ENCODE measurements at regions not wholly inside any gene's neighbourhood (a gene's known extent, or its start where the extent isn't known, plus 50 kb on each side); places are given as distances from the start of the nearest gene placed in this dataset.

DNA sequence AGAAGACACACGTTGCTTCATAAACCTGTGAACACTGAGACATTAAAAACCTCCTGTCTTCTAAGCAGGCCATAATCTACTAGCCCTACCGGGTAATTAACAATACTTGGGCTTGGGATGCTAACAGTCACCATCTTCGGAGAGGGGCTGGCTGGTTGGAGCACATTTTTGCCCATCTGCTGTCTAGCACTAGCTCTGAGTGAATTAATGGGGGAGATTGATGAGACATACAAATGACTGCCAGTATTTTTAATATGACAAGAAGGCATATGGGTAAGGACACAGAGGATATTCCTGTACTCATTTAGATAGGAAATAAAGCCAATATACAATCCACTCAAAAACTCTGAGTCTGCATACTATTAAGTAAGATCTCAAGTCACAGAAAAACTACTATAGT, 651.6 kb upstream of the SOX11 start:
- no TSS peak for BruUV-seq (replicated peaks)
- no peak overlapping the region for H3K4me2 ChIP-seq (ENCODE audit: low read length)
- no peaks in the 10 kb centered on the region for H3K27me3 ChIP-seq (ENCODE audit: insufficient read depth, low read length)
- no peaks in the 10 kb centered on the region for H3K4me1 ChIP-seq (ENCODE audit: control insufficient read depth in 1 of 2, insufficient read depth in 2 of 2, low read length in 2 of 2)
- ChIA-PET CTCF (no interaction called here), RAD21 (ENCODE audit: low non-redundant PET in 1 of 2, low total read pairs in 2 of 2, uncharacterized antibody in 2 of 2, unreplicated experiment in 2 of 2) (no interaction called here), POLR2A (no interaction called here)
- H3K4me3 ChIP-seq (replicated peaks in 1 of 2; ENCODE audit: low read depth in 1 of 2, low read length in 2 of 2) = no peak overlapping the region
- H3K36me3 ChIP-seq (ENCODE audit: control insufficient read depth in 1 of 2, insufficient read depth in 2 of 2, low read length in 2 of 2) = no peaks in the 10 kb centered on the region
- intact Hi-C loops (cut with micrococcal nuclease) = loop anchor here (10.0 kb wide), 1 partner anchor 756 kb away; no protein-coding TSS in a partner anchor
- no peak for DNase-seq (ENCODE audit: low read depth, low spot score)
- no peak overlapping the region for H3K27ac ChIP-seq (ENCODE audit: low read depth, low read length)
- H4K20me1 ChIP-seq (ENCODE audit: insufficient read depth) = no peaks in the 10 kb centered on the region
- H3K9ac ChIP-seq (ENCODE audit: low read length) = no peak overlapping the region
- TF ChIP-seq CBX3 (IDR thresholded peaks at IDR 0.05; ENCODE audit: low read depth) (no peak), EGR1 (IDR thresholded peaks at IDR 0.05; ENCODE audit: low read depth) (no peak), CEBPB (IDR thresholded peaks at IDR 0.05; ENCODE audit: low read depth) (no peak), JUND (IDR thresholded peaks at IDR 0.05) (no peak), ZFX (IDR thresholded peaks at IDR 0.05) (no peak), ELF1 (IDR thresholded peaks at IDR 0.05; ENCODE audit: borderline replicate concordance, low read depth) (no peak), EZH2phosphoT487 (IDR thresholded peaks at IDR 0.05; ENCODE audit: borderline replicate concordance) (no peak), RAD21 (IDR thresholded peaks at IDR 0.05; ENCODE audit: low read depth) (no peak), SRF (IDR thresholded peaks at IDR 0.05; ENCODE audit: low read depth) (no peak), POLR2A (IDR thresholded peaks at IDR 0.05; ENCODE audit: borderline replicate concordance, extremely low read depth, insufficient read depth, insufficient read length) (no peak), ATF3 (IDR thresholded peaks at IDR 0.05) (no peak), EZH2 (IDR thresholded peaks at IDR 0.05) (no peak), MAX (IDR thresholded peaks at IDR 0.05) (no peak)
- TF ChIP-seq, protein P1, sequence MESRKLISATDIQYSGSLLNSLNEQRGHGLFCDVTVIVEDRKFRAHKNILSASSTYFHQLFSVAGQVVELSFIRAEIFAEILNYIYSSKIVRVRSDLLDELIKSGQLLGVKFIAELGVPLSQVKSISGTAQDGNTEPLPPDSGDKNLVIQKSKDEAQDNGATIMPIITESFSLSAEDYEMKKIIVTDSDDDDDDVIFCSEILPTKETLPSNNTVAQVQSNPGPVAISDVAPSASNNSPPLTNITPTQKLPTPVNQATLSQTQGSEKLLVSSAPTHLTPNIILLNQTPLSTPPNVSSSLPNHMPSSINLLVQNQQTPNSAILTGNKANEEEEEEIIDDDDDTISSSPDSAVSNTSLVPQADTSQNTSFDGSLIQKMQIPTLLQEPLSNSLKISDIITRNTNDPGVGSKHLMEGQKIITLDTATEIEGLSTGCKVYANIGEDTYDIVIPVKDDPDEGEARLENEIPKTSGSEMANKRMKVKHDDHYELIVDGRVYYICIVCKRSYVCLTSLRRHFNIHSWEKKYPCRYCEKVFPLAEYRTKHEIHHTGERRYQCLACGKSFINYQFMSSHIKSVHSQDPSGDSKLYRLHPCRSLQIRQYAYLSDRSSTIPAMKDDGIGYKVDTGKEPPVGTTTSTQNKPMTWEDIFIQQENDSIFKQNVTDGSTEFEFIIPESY (IDR thresholded peaks at IDR 0.05; ENCODE audit: extremely low read depth, insufficient replicate concordance, low read length) = no peak
- H3K9me3 ChIP-seq (ENCODE audit: control insufficient read depth in 1 of 2, insufficient read depth in 1 of 2, low read depth in 1 of 2, low read length in 2 of 2) = peaks cover 17 to 22% of the 10 kb centered on the region in 2 experiments; a peak in 3 of 4 replicates
- H3K79me2 ChIP-seq (ENCODE audit: insufficient read depth, low read length) = no peaks in the 10 kb centered on the region
- no peak for ATAC-seq
- H3K9me2 ChIP-seq (ENCODE audit: insufficient read depth) = no peaks in the 10 kb centered on the region
- H2AFZ ChIP-seq (ENCODE audit: low read depth, low read length, poor library complexity, severe bottlenecking) = no peak overlapping the region
